Sigmoid colon (tissue), 4 donors: ENCODE measurements at regions not wholly inside any gene's neighbourhood (a gene's known extent, or its start where the extent isn't known, plus 50 kb on each side); places are given as distances from the start of the nearest gene placed in this dataset.

Experiments used
- CTCF ChIP-seq, 4 experiments: fragments of 450-650 bp in 3 of 4; fragments of 200-600 bp in 1 of 4; IDR thresholded peaks; one replicate each; pipeline ENCODE4 v1.5.1; 2016 to 2019; ENCODE audit warnings: antibody characterized with exemption in 4 of 4, mild to moderate bottlenecking in 3 of 4, moderate library complexity in 2 of 4
- EP300 ChIP-seq, 4 donors: sonication (generic); formaldehyde crosslinking; IDR thresholded peaks; one replicate each; pipeline ENCODE4 v1.6.1; 2017; ENCODE audit warnings: antibody characterized with exemption in 4 of 4
- POLR2A ChIP-seq, 2 donors: fragments of 450-650 bp; IDR thresholded peaks; one replicate each; pipeline ENCODE4 v1.6.1; 2016; ENCODE audit warnings: antibody characterized with exemption in 2 of 2, mild to moderate bottlenecking in 2 of 2, moderate library complexity in 2 of 2

GRCh38 chr1:220441211-220441610 lies 86.7 kb upstream of the MARK1 start:
- TF ChIP-seq EP300 (IDR thresholded peaks at IDR 0.05) (no peak), CTCF (IDR thresholded peaks at IDR 0.05) (no peak), POLR2A (IDR thresholded peaks at IDR 0.05) (no peak)
